NCI-H69 (cell line): ENCODE measurements at regions not wholly inside any gene's neighbourhood (a gene's known extent, or its start where the extent isn't known, plus 50 kb on each side); places are given as distances from the start of the nearest gene placed in this dataset.
"Not testable (repeated sequence)": the region's sequence is repeated elsewhere in the genome, so short reads cannot be mapped to it uniquely, and the experiment has no call there.

Source experiments
- DNase-seq: peaks from one replicate; lab custom pipeline; 2025; lab: John Stamatoyannopoulos, UW

DNA sequence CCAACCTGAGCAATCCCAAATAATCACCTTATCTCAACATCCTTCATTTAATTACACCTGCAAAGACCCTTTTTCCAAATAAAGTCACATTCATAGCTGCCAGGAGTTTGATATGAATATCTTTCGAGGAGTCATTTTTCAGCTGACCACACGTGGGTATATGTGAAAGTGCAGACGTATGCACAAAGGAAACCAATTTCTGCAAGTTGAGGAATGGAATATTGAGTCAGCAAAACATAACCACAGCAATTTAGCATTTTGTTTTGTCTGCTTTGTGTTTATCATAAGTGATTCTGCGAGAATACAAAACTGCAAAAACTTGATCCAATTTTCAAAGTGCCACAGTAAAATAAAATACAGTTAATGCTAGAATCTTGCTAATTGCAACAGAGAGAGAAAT lies 295.9 kb downstream of the SUCLA2 start:
- no peak for DNase-seq

DNA sequence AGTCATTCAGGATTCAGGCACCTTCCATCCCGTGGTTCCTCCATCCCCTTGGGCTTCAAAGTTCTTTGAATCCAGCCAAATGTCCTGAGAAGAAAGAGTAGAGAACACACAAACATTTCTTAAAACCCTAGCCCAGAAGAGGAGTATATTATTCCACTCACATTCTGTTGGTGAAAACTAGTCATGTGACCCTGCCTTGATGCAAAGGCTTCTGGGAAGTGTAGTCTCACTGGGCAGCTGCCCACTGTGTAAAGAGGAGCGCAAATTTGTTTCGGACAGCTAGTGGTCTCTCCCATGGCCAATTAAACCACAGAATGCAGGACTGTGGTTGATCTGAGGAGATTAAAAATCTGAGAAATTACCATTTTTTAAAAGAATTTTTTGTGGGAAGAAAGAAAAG lies 304.4 kb downstream of the SUCLA2 start:
- DNase-seq = no peak

DNA sequence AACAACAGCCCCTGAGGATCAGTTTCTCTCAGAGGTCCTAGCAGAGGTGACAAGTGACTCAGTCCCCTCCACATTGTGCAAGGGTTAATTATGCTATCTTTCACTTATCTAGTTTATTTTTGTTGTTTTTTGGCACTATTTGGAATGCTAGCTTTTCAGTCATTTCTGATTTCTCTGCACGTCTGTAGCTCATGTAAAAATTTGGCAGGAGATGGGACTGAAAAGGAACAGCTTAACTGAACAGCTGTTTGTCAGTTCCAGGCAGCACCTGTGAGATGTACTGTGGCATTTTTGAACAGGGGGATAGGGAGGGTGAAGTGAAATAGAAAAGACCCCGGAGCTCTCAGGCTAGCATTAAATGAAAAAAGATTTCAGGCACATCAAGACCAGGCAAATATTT lies 313.5 kb downstream of the SUCLA2 start:
- no peak for DNase-seq

DNA sequence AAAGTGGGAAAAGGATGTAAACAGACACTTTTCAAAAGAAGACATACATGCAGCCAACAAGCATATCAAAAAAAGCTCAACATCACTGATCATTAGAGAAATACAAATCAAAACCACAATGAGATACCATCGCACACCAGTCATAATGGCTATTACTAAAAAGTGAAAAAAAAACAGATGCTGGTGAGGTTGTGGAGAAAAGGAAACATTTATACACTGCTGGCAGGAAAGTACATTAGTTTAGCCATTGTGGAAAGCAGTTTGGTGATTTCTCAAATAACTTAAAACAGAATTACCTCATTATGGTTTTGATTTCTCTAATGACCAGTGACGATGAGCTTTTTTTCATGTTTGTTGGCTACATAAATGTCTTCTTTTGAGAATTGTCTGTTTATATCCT lies 315.9 kb downstream of the SUCLA2 start:
- DNase-seq = not testable (repeated sequence)

DNA sequence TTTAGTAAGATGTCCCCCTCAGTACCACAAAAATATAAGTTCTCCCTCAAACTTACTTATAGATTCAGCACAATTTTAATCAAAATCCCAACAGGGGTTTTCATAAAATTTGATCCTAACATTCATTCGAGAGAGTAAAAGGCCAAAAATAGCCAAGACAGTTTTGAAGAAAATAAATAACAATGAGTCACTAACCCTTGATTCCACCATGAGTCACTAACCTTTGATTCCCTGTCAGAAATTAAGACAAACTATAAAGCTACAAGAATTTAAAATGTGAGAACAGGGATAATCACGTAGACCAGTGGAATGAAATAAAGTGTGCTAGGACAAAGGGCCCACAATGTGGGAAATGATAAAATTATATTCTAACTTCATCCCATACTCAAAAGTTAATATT lies 320.3 kb downstream of the SUCLA2 start:
- no peak for DNase-seq

DNA sequence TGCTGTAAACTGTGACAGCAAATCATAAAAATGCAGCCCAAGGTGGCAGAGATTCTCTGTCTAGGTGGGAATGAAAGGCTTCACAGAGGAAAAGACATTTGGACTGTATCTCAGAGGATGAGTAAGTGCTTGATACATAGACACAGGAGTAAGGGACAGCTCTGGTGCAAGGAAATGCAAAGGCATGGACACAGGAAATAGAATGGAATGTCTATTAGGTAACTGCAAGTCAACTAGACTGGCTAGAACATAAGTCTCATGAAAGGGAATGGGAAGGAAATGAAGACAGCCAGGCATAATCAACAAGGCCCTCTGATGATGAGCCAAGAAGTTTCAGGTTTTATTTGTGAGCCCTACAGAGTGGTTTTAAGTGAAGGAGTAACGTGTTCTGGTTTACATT lies 321.7 kb downstream of the SUCLA2 start:
- no peak for DNase-seq

DNA sequence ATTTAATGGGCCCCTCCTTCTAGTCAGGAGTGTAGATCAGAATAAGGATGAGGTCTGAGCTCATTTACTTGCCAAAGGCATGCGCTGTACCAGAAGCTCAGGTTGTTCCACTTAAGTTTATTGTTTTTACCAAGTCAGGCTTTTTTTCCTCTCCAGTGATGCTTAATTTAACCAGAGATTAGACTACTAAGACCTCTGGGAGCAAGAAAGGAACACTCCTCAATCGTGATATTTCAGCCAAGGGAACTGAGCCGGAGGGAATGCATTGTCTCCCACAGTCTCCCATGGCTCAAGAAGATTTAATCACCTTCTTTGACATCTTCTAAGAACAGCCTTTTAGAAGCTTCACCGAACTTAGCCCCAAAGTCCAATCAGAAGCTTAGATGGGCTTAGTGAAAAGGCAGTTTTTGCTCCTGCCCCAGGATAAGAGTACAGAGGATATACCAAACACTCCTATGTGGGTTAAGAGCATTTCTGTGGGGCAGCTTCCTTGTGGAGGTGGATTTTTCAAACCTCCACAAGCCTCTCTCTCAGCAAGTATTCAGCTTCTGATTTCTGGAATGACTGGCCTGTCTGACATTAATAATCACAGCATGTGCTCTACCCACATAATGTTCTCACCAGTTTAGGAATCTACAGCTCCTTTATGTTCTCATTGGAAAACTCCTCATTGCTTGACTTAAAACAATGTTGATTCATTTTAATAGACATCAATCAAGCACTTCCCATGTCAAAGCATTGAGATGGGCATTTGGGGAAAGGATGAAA lies 322.7 kb downstream of the SUCLA2 start:
- DNase-seq = no peak

DNA sequence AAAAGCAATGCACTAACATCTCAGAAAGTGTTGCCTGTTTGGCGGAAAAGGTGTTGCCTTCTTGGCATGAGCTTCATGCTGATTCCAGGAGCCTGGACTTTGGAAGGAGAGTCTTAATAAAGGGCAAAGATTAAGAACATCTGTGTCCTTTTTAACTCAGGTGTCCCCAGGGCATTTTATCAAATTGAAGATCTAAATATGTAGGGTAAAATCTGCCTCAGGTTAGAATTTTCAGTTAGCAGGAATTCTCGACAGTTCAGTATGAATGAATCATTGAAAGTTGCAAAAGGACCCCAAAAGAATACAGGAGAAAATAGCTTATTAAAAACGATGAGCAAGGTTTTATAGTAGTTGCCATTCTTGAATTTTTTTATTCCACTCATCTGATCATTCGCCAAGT lies 325.2 kb downstream of the SUCLA2 start:
- no peak for DNase-seq

DNA sequence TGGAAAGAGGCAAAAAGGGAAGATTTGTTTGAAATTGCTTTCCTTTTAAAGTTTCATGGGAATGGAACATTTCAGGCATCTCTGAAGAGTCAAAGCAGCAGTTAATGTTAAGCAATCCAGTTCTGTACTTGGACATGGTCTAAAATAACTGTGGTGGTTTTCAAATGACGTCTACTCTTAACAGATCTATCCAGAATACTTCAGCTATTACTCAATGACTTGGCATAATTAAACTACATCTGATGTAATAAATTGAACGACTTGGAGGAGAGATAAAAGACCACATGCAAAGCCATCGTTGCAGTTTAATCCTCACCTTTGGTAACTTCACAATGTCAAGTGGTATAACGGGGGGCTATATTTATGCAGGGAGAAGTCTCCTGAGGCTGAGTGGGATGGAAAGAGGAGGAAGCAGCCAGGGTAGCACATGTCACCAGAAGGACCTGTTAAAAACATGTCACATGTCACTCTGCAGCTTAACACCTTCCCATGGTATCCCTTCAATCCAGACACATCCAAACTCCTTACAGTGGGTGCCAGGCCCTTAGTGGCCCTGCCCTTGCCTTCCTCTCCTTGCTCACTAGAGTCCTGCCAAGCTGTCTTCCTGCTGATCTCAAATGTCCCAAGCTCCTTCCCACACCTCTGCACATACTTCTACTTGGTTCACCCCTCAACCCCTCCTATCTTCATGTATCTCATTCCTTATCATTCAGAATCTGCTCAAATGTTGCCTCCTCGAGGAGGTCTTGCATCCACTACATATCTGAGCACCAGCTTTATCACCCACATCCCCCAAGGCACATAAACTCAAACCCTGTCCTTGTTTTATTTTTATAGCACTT lies 327.8 kb downstream of the SUCLA2 start:
- DNase-seq = no peak

DNA sequence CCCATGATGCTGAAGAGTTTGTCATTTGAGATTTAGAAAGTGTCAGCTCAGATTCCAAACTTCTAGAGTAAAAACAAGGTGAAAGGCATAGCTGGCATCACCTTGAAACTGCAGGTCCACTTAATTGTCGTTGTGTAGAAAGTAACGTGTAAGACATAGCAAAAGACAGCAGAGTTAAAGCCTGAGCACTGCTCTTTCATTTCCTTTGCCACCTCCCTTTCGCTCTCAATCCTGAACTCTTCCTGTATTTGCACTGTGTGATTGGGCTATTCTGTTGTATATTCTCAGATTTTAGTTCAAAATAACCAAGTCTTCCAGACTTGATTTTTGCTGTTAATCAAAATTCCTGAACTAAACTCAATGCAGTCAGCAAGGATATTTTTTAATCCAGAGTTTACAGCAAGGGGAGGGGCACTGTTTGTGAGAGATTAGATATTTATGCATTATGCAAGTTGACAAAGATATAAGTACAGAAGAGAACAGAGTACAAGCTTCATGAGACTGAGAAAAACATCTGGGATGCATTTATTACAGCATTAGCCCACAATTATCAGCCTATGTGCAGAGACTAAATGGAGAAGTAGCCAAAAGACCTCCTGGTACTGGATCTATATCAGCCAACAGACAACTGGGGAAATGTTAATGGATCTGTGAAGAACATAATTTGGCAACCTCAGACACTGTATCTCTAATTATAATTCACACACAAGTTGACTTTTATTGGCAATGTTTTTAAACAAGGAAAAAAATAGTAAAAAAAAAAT lies 328.6 kb downstream of the SUCLA2 start:
- DNase-seq = no peak

DNA sequence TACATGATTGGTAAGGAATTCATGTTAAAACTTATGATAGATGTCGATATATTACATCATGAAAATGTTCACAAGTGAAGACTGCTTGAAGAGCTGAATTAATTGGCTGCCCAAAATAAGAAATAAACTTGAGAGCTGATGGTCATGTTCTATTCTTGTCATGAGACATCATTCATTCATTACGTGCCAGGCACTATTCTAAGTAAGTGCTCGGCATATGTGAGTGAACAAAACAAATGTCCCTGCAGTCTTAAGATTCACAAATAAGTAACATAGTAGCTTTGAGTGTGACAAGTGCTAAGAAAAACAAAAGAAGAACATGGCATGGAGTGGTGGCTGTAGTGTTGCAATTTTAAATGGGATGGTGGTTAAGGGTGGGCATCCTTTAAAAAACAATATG lies 329.3 kb downstream of the SUCLA2 start:
- no peak for DNase-seq

DNA sequence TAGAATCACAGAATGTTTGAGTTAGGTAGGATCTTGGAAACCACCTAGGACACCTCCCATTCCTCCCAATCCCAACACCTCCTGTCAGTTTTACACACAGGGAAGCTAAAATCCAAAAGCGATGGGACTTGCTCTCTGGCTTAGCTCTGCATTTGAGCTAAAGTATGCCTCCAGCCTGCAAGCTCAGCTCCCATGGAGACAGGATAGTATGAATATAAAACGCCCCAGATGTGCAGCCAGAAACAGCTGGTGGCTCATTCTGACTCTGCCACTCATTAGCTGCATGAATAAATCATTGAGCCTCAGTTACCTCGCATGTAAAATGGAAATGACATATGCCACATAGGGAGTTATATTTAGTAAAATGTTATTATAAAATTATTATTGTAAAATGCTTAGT lies 336.0 kb downstream of the SUCLA2 start:
- DNase-seq = no peak

DNA sequence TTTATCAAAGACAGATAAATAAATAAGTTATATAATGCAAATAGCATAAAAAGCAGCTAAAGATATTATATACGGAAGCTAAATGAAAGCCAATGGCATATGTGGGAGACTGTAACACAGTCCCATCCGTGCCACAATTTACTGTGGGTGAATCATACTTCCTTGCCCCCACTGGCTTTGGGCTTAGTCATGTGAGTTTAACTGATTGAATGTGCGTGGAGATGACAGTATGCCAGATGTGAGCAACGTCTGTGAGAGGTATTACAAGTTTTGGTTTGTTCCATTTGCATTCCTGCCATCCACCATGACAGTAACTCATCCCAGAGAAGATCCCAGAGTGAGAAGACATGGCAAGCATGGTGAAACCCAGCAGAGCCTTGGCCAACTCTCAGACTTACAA lies 340.0 kb downstream of the SUCLA2 start:
- DNase-seq = no peak

DNA sequence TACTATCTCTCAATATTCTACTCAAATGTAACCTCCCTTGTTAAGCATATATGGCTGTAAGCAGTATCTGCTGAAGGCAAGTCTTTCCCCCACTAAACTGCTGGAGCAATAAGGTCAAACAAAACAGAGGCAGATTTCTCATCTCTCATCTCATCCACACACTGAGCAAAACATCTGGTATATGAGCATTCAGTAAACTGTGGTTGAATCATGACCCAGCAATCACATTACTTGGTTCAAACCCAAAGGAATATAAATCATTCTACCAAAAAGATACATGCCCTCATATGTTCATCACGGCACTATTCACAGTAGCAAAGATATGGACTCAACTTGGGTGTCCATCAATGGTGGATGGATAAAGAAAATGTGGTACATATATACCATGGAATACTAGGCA lies 344.4 kb downstream of the SUCLA2 start:
- DNase-seq = no peak

DNA sequence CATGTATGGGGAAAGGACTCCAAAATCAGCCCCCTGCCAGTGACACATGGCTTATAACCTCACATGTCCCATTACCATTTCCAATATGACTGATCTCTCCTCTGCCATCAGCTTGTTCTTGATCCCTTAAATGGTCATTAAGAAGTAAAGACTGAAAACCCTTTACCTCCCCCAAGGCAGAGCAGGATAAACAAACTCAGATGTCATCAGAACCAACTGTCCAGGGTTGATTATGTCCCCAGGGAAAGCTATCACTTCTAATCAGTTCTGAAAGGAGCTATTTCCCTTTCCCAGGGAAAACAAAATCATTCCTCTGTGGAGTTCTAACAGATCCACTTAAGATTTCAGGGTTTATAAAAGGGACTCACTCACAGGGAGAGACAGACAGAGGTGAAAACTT lies 350.9 kb downstream of the SUCLA2 start:
- DNase-seq = no peak

DNA sequence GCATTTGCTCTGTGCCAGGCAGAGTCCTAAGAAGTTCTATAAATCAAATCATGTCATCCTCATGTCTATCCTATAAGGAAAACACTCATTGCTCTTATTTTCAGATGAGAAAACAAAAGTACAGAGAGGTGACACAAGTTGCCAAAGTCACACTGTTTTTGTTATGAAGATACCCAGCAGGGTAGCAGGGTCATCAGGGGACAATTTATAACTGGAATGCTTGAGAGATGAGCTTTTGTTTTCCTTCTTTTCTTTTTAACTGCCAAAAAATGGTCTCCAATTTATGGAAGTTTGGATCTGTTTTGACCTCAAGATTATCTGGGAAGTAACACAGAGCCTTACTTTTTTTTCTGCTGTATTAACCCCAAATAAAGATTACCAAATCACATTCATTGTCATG lies 354.1 kb downstream of the SUCLA2 start:
- no peak for DNase-seq

DNA sequence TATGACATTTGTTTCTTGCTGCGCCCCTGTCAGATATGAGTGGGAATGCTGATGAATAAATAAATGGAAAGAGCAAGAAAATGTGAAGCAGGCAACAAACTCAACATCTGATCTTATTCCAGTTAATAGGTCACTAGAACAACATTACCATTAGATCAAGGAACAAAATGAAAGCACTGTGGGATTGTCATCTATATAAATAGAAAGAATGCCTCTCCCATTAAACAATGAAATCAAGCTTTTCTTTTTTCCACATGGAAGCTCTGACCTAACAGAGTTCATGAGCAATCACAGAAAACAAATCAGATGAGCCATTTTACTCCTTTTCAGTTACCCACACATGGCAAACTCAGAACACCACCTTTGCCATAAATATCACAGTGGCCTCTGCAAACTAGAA lies 354.8 kb downstream of the SUCLA2 start:
- DNase-seq = no peak

DNA sequence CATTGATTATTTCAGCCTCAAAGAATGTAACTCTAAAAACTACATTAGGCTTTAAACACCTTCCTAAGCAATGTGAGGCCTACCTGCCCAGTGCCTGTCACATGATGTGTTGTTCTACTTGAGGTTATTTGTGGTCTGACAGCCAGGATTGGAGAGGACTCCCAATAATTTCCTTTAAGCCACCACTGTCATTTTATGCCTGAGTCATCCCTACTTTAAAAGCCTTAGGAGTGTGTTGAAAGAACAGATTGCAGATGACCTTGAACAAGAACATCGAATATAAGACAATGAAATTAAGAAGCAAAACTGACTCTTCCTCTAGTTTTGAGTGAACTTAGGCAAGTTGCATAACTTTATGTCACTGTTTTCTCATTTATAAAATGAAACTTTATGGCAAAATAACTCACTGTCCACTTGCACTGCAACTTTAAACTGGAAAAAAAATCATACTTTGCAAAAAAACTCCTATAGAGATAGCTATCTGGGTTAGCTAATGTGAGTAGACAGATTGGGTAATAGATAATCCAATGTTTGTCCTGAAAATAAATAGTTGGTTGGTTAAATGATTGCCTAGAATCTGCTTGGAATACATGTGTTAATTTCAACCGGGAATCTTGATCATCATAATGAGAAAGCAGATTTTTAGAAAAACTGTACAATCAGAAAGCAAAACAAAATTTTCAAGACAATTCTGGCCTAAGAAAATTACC lies 361.2 kb downstream of the SUCLA2 start:
- DNase-seq = no peak

DNA sequence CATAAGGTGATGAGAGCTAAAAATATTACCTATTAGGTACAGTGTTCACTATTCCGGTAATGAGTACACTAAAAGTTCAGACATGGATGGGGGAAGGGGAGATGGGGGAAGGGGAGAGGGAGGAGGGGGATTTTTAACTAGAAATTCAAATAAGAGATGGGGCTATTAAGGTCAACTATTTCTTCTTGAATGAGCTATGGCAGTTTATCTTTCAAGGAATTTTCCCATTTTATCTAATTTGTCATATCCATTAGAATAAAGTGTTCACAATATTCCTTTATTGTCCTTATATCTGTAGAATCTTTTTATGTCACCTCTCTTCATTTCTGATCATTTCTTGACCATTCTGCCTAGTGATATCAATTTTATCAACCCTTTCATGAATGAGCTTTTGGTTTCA lies 362.4 kb downstream of the SUCLA2 start:
- no peak for DNase-seq

DNA sequence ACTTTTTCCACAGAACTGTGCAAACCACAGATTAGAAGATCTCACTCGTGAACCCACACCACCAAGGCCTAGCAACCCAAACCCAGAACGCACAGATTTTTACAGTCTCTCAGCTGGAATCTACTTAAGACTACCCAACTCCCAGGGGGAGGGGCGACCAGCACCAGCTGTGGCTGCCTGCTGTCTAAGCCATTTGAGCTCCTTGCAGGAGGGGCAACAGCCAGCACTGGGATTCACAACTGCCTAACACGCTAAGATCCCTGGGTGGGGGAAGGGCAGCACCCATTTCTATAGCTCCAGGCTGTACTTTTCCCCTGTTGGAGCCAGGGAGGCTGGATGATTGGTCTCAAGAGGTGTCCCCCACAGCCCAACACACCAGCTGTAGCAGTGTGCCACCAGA lies 368.8 kb downstream of the SUCLA2 start:
- DNase-seq = no peak

DNA sequence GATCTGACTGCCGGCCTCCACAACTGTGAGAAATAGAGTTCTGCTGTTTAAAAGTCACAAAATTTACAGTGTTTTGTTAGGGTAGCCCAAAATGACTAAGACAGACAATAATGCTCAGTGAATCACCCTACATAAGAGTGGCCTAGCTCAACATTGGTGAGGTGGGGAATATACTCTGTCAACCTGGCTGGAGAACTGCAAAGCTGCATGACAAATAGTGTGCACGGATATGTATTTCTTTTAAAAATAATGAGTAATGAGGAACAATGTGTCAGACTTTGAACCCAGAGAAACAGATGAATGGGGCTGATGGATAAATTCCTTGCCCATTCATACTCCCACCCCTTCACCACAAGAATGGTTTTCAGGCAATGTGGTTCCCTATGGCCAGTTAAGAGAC lies 372.4 kb downstream of the SUCLA2 start:
- DNase-seq = no peak

DNA sequence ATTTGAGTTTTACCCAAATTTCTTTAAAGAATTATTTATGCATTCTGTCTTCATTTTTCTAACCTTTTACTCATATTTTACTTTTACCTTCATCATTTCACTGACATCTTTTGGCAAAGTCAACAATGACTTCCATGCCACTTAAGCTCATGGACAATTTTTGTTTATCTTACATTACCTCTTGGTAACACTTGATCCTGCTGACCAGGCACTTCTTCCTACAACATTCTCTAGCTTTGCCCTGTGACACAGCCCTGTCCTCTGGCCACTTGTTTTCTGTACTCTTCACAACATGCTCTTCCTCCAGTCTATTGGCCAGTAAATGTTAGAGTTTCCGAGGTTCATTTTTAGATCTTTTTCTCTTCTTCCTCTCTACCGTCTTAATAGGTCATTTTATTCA lies 377.2 kb downstream of the SUCLA2 start:
- DNase-seq = no peak
